Mucosa of descending colon (tissue), 3 donors: ENCODE measurements at regions not wholly inside any gene's neighbourhood (a gene's known extent, or its start where the extent isn't known, plus 50 kb on each side); places are given as distances from the start of the nearest gene placed in this dataset.

ENCODE experiments used
- ATAC-seq: fragments of 200-7000 bp; cut with Tn5 transposase; one replicate; pipeline ENCODE4 v1.9.1; 2020; ENCODE audit warnings: mild to moderate bottlenecking, moderate library complexity
- DNase-seq, 3 donors: peaks; one replicate each; pipeline ENCODE4 v3.0.0-alpha.2; 2020
- H3K36me3 ChIP-seq: fragments of 200-600 bp; one replicate; pipeline ENCODE4 v1.8.0; 2021; ENCODE audit warnings: low read depth, mild to moderate bottlenecking
- H3K4me1 ChIP-seq: fragments of 200-600 bp; one replicate; pipeline ENCODE4 v1.8.0; 2021; ENCODE audit warnings: low read depth, mild to moderate bottlenecking
- H3K4me3 ChIP-seq: fragments of 200-600 bp; one replicate; pipeline ENCODE4 v1.8.0; 2021; ENCODE audit warnings: mild to moderate bottlenecking
- H3K9me3 ChIP-seq: fragments of 200-600 bp; one replicate; pipeline ENCODE4 v1.8.0; 2021; ENCODE audit warnings: mild to moderate bottlenecking
- CTCF ChIP-seq: fragments of 200-600 bp; IDR thresholded peaks from one replicate; pipeline ENCODE4 v1.8.0; 2022; ENCODE audit warnings: antibody characterized with exemption, mild to moderate bottlenecking
- intact Hi-C, 2 donors: fragments of 100-400 bp; cut with DNase I in 1 of 2; cut with micrococcal nuclease in 1 of 2; formaldehyde crosslinking; loops; one replicate each; pipeline versions ENCODE4 v1.11.0 to v1.11.1; 2022; cut with DNase I, micrococcal nuclease
- donor health status: DM: no; HTN: no; CAD: no; lungs with moderate emphysema.
- donor health status: DM: no; HTN: no; CAD: no.
- donor health status: DM: no; HTN: yes; CAD: no.

GRCh38 chr20:52794853-52795252 lies 177.3 kb upstream of the TSHZ2 start:
- H3K4me1 ChIP-seq: no peaks in the 10 kb centered on the region
- DNase-seq (no peak), ATAC-seq (no peak)
- no peak overlapping the region for H3K4me3 ChIP-seq
- intact Hi-C loops: no loop called here
- no peak for TF ChIP-seq CTCF
- H3K36me3 ChIP-seq: no peaks in the 10 kb centered on the region
- no peaks in the 10 kb centered on the region for H3K9me3 ChIP-seq

DNA sequence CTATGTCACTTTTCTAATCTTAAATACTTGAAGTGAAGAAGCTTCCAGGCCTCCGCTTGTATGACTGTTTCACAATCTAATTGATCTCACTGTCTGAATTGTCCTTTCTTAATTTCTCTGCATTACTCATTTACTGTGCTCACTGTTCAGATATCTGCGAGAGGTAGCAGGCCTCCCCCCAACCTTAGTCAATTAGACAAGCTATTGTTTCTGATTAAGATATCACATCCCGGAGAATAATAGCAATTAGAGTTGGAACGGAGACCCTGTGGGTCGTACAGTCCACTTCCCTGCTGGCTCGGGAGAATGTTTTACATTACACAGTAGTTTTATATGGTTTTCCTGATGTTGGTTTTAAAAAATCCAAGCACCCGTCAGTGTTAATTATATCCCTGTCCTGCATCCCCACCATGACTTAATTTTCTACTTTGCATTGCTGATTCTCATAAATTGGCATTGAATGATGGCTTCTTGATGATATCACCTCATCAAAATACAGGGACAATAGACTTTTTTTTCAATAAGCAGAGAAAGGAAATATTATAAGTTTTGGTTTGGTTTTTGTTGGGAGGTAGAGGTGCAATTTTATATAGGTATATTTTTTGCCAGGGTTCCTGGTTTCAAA lies 178.7 kb upstream of the TSHZ2 start:
- H3K4me3 ChIP-seq: no peak overlapping the region
- H3K9me3 ChIP-seq: no peaks in the 10 kb centered on the region
- intact Hi-C loops: no loop called here
- no peak for ATAC-seq
- H3K36me3 ChIP-seq: no peaks in the 10 kb centered on the region
- TF ChIP-seq CTCF: no peak
- no peak for DNase-seq
- H3K4me1 ChIP-seq: no peaks in the 10 kb centered on the region

- H3K9me3 ChIP-seq: no peaks in the 10 kb centered on the region
- TF ChIP-seq CTCF: no peak
- ATAC-seq (no peak), DNase-seq (no peak)
- H3K4me1 ChIP-seq: no peaks in the 10 kb centered on the region
- H3K36me3 ChIP-seq: no peaks in the 10 kb centered on the region
- no peak overlapping the region for H3K4me3 ChIP-seq
- intact Hi-C loops: no loop called here
Observed at GRCh38 chr20:52791091-52791490, 181.1 kb upstream of the TSHZ2 start.

GRCh38 chr20:52789716-52790115 lies 182.4 kb upstream of the TSHZ2 start:
- Histone ChIP-seq H3K4me1 (no peaks in the 10 kb centered on the region), H3K36me3 (no peaks in the 10 kb centered on the region), H3K4me3 (no peak overlapping the region), H3K9me3 (no peaks in the 10 kb centered on the region)
- ATAC-seq (no peak), DNase-seq (no peak)
- intact Hi-C loops: no loop called here
- TF ChIP-seq CTCF: no peak

DNA sequence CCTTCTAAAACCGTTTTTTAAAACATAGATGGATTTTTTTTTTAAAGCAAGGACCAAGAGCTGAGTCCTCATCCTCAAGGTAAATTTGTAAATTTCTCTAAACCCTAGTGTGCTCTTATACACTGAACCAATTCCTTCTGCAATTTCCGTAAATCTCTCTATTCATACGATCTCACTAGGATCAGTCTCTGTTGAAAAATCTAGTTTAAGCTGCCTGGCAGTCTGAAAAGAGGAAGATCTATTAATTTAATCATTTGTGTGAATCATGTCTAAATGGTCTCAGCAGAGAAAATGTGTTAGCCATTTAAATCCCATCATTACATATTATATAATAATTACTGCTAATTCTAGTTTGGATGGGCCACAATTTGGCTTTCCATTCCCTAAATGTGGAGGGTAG lies 184.2 kb upstream of the TSHZ2 start:
- H3K4me3 ChIP-seq: no peak overlapping the region
- no peak for ATAC-seq
- H3K4me1 ChIP-seq: no peaks in the 10 kb centered on the region
- TF ChIP-seq CTCF: no peak
- no peaks in the 10 kb centered on the region for H3K9me3 ChIP-seq
- DNase-seq: no peak
- intact Hi-C loops: no loop called here
- no peaks in the 10 kb centered on the region for H3K36me3 ChIP-seq

GRCh38 chr20:52787216-52787615 lies 184.9 kb upstream of the TSHZ2 start:
- H3K36me3 ChIP-seq: no peaks in the 10 kb centered on the region
- H3K4me3 ChIP-seq: no peak overlapping the region
- no peak for ATAC-seq
- no peaks in the 10 kb centered on the region for H3K9me3 ChIP-seq
- intact Hi-C loops: no loop called here
- no peak for DNase-seq
- no peak for TF ChIP-seq CTCF
- H3K4me1 ChIP-seq: no peaks in the 10 kb centered on the region
